ENCODE measurements at regions not wholly inside any gene's neighbourhood (a gene's known extent, or its start where the extent isn't known, plus 50 kb on each side); places are given as distances from the start of the nearest gene placed in this dataset.

DNA sequence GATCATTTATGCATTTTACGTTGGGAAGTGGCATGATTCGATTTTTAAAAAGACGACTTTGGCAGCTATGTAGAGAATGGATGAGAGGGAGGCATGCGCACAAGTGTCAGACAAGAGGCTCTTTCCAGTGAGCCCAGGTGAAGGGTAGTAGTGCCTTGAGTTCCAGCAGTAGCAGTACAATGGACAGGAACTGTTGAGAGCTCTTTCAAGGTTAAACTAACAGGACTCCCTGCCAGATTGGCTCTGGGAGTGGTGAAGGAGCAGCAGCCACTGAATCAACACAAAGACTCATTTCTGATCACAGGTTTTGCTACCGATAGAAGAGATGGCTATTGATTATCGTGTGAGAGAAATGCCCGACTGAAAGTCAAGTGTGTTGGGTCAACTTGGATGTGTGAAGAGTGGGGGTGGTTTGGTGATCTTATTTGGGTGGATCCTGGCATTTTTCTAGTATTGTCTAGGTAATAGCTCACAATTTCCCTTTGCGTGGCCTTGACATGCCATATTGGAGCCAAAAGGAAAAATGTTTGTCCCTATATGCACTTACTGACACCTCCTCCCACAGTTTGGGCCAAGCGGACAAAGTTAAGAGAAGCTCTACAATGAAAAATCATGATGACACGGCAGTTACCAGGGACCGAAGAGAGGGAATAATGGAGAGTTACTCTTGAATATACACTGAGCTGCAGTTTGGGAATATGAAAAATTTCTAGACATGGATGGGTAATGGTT lies 81.6 kb upstream of the MDFIC2 start:
- dilution Hi-C loops (cut with MboI; ENCODE audit: extremely low pct_ligation_motif_present, low sequenced_read_pairs): no loop called here
- Histone ChIP-seq H3K9me3 (ENCODE audit: control insufficient read depth, low read depth, low read length) (no peaks in the 10 kb centered on the region), H3K4me1 (ENCODE audit: control insufficient read depth, extremely low read depth, insufficient read depth, low read length) (no peaks in the 10 kb centered on the region), H3K27me3 (ENCODE audit: control insufficient read depth, extremely low read depth, insufficient read depth, low read length) (no peaks in the 10 kb centered on the region), H3K9ac (ENCODE audit: control insufficient read depth, extremely low read depth, insufficient read depth, low read length) (no peak overlapping the region), H2AFZ (ENCODE audit: control insufficient read depth, low read length) (no peak overlapping the region), H3K27ac (ENCODE audit: control insufficient read depth, insufficient read depth, low read length) (no peak overlapping the region), H3K4me3 (ENCODE audit: control insufficient read depth in 2 of 3, extremely low read depth in 1 of 3, insufficient read depth in 2 of 3, low read depth in 1 of 3, low read length in 3 of 3) (no peak overlapping the region), H3K4me2 (ENCODE audit: control insufficient read depth, extremely low read depth, insufficient read depth, low read depth, low read length) (no peak overlapping the region), H3K36me3 (ENCODE audit: control insufficient read depth in 2 of 2, extremely low read depth in 1 of 2, insufficient read depth in 2 of 2, low read length in 2 of 2) (no peaks in the 10 kb centered on the region), H3K9me1 (ENCODE audit: control insufficient read depth, extremely low read depth, insufficient read depth, low read length) (no peaks in the 10 kb centered on the region), H4K20me1 (ENCODE audit: control insufficient read depth, extremely low read depth, insufficient read depth, low read length) (no peaks in the 10 kb centered on the region), H3K79me2 (ENCODE audit: control insufficient read depth, insufficient read depth, low read length) (no peaks in the 10 kb centered on the region)
- no peak for TF ChIP-seq EZH2 (IDR thresholded peaks at IDR 0.05; ENCODE audit: low read length)
- TF ChIP-seq, protein P1, sequence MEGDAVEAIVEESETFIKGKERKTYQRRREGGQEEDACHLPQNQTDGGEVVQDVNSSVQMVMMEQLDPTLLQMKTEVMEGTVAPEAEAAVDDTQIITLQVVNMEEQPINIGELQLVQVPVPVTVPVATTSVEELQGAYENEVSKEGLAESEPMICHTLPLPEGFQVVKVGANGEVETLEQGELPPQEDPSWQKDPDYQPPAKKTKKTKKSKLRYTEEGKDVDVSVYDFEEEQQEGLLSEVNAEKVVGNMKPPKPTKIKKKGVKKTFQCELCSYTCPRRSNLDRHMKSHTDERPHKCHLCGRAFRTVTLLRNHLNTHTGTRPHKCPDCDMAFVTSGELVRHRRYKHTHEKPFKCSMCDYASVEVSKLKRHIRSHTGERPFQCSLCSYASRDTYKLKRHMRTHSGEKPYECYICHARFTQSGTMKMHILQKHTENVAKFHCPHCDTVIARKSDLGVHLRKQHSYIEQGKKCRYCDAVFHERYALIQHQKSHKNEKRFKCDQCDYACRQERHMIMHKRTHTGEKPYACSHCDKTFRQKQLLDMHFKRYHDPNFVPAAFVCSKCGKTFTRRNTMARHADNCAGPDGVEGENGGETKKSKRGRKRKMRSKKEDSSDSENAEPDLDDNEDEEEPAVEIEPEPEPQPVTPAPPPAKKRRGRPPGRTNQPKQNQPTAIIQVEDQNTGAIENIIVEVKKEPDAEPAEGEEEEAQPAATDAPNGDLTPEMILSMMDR (optimal IDR thresholded peaks at IDR 0.05 in 1 of 3, IDR thresholded peaks at IDR 0.05 in 1 of 3, conservative IDR thresholded peaks at IDR 0.05 in 1 of 3; ENCODE audit: extremely low read depth in 1 of 3, insufficient read depth in 2 of 3, low read length in 3 of 3): no peak
- DNase-seq (ENCODE audit: low read depth, low spot score): no peak
- FAIRE-seq: no peak

DNA sequence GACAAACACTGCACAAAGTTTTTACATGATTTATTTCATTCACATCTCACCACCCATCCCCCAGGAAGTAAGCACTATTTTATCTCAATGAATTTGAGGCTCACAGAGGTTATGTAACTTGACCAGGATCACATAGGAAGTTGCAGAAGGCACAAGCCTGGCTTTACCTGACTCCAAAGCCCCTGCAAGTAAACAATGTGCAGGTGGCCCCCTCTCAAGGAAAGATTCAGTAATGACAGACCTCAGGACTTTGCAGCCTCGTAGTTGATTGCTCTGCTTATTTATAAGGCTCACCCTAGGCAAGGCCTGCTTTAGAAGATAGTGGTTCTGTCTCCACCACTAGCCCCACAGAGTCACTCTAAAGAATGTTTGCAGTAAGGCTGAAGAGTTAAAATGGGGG lies 79.8 kb upstream of the MDFIC2 start:
- Histone ChIP-seq H3K36me3 (ENCODE audit: control insufficient read depth in 2 of 2, extremely low read depth in 1 of 2, insufficient read depth in 2 of 2, low read length in 2 of 2) (no peaks in the 10 kb centered on the region), H3K4me2 (ENCODE audit: control insufficient read depth, extremely low read depth, insufficient read depth, low read depth, low read length) (no peak overlapping the region), H3K79me2 (ENCODE audit: control insufficient read depth, insufficient read depth, low read length) (no peaks in the 10 kb centered on the region), H3K9ac (ENCODE audit: control insufficient read depth, extremely low read depth, insufficient read depth, low read length) (no peak overlapping the region), H3K9me3 (ENCODE audit: control insufficient read depth, low read depth, low read length) (no peaks in the 10 kb centered on the region), H3K4me3 (ENCODE audit: control insufficient read depth in 2 of 3, extremely low read depth in 1 of 3, insufficient read depth in 2 of 3, low read depth in 1 of 3, low read length in 3 of 3) (no peak overlapping the region), H4K20me1 (ENCODE audit: control insufficient read depth, extremely low read depth, insufficient read depth, low read length) (no peaks in the 10 kb centered on the region), H3K9me1 (ENCODE audit: control insufficient read depth, extremely low read depth, insufficient read depth, low read length) (no peaks in the 10 kb centered on the region), H3K27ac (ENCODE audit: control insufficient read depth, insufficient read depth, low read length) (no peak overlapping the region), H3K27me3 (ENCODE audit: control insufficient read depth, extremely low read depth, insufficient read depth, low read length) (no peaks in the 10 kb centered on the region), H3K4me1 (ENCODE audit: control insufficient read depth, extremely low read depth, insufficient read depth, low read length) (no peaks in the 10 kb centered on the region), H2AFZ (ENCODE audit: control insufficient read depth, low read length) (no peak overlapping the region)
- TF ChIP-seq, protein P1 (optimal IDR thresholded peaks at IDR 0.05 in 1 of 3, IDR thresholded peaks at IDR 0.05 in 1 of 3, conservative IDR thresholded peaks at IDR 0.05 in 1 of 3; ENCODE audit: extremely low read depth in 1 of 3, insufficient read depth in 2 of 3, low read length in 3 of 3): no peak
- no peak for TF ChIP-seq EZH2 (IDR thresholded peaks at IDR 0.05; ENCODE audit: low read length)
- DNase-seq (ENCODE audit: low read depth, low spot score) (no peak), FAIRE-seq (no peak)
- dilution Hi-C loops (cut with MboI; ENCODE audit: extremely low pct_ligation_motif_present, low sequenced_read_pairs): no loop called here
